ENCODE measurements at regions not wholly inside any gene's neighbourhood (a gene's known extent, or its start where the extent isn't known, plus 50 kb on each side); places are given as distances from the start of the nearest gene placed in this dataset.
"Not testable (repeated sequence)": the region's sequence is repeated elsewhere in the genome, so short reads cannot be mapped to it uniquely, and the experiment has no call there.

DNA sequence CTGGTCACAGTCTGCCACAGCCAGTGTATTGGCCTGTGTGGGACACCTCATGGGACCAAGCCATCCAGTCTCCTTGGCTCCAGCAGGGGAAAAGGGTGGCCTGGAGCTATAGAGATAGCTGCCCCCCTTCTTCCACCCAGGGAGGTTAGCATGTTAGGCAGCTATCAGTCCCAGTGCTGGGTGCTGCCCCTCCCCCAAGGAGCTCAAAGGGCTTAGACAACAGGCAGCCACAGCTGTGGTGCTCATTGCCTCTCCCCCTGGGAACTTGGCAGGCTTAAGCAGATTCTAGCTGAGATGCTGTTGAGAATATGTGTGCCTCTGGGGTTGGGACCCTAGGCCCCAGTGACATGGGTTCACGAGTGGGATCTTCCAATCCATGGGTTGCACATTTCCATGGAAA, 226.0 kb upstream of the PTGER4 start:
- DNase-seq (ENCODE audit: low read depth), result no peak
- no peak for TF ChIP-seq CTCF (IDR thresholded peaks at IDR 0.05; ENCODE audit: insufficient read depth, low read depth, low read length)
- no peak overlapping the region for H3K4me3 ChIP-seq (ENCODE audit: low read depth, low read length)

GRCh38 chr5:40452874-40453624, 226.7 kb upstream of the PTGER4 start:
- DNase-seq (ENCODE audit: low read depth), result no peak

DNA sequence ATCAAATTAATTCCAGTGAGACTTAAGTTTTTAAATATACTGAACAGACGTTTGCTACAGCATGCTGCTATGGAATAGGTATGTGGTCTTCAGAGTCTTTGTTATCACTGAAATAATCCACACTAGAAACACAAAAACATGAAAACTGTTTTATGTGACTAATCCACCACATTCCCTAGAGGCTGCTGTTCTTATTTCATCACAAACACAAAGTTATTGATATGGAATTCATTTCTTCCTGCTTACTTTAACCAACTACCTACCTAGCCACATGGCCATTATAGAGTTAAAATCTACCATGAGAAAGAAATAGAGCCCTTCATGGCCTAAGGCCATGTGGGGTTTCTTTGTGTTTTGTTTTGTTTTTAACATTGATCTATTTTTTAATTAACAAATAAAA, 232.3 kb upstream of the PTGER4 start:
- H3K4me3 ChIP-seq (ENCODE audit: low read depth, low read length), result no peak overlapping the region
- peak; percentile 27 for DNase-seq (ENCODE audit: low read depth)
- no peak for TF ChIP-seq CTCF (IDR thresholded peaks at IDR 0.05; ENCODE audit: insufficient read depth, low read depth, low read length)

More at GRCh38 chr5:40452874-40453624, 226.7 kb upstream of the PTGER4 start:
- TF ChIP-seq CTCF (IDR thresholded peaks at IDR 0.05; ENCODE audit: insufficient read depth, low read depth, low read length), result no peak
- no peak overlapping the region for H3K4me3 ChIP-seq (ENCODE audit: low read depth, low read length)

DNA sequence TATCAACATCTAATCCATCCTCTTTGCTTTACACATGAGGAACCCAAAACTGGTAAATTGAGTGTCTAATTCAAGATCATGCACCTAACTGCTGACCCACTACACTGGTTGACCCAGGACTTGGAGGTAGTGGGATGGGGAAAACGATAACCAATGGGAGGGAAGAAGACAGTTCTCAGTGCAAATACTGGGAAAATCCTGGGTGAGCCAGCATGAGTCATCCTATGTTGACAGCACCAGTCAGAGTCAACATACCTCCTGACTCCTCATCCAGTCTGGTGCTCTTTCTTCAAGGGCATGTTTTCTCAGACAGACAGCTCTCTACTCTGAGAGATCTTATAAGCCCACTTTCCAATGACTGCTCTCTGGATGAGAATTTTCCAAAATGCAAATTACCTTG, 232.8 kb upstream of the PTGER4 start:
- no peak overlapping the region for H3K4me3 ChIP-seq (ENCODE audit: low read depth, low read length)
- peak; percentile 80 for DNase-seq (ENCODE audit: low read depth)

DNA sequence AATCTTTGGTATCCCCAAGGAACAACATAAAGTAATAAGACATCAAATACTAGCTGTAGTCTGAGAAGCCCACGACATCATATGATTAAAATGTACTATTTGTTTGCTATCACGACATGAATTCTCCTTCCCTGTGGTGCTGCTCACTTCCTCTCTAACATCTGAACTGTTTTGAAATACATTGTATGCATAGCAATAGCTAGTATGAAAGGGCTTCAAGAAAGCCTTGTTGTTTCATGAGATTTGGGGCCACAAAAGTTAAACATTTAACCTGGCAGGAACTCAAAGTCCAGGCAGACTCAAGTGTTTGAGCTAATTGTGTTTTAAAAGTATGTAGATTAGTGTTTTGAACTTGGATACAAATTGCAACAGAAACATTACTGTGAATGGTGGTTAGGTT, 237.4 kb upstream of the PTGER4 start:
- TF ChIP-seq CTCF (IDR thresholded peaks at IDR 0.05; ENCODE audit: insufficient read depth, low read depth, low read length), result no peak

More for the DNA sequence above, 232.8 kb upstream of the PTGER4 start:
- no peak for TF ChIP-seq CTCF (IDR thresholded peaks at IDR 0.05; ENCODE audit: insufficient read depth, low read depth, low read length)

GRCh38 chr5:40441733-40442132, 238.0 kb upstream of the PTGER4 start:
- TF ChIP-seq CTCF (IDR thresholded peaks at IDR 0.05; ENCODE audit: insufficient read depth, low read depth, low read length), result no peak
- H3K4me3 ChIP-seq (ENCODE audit: low read depth, low read length), result no peak overlapping the region
- no peak for DNase-seq (ENCODE audit: low read depth)

More for the DNA sequence above, 237.4 kb upstream of the PTGER4 start:
- peak; percentile 27 for DNase-seq (ENCODE audit: low read depth)
- H3K4me3 ChIP-seq (ENCODE audit: low read depth, low read length), result no peak overlapping the region

DNA sequence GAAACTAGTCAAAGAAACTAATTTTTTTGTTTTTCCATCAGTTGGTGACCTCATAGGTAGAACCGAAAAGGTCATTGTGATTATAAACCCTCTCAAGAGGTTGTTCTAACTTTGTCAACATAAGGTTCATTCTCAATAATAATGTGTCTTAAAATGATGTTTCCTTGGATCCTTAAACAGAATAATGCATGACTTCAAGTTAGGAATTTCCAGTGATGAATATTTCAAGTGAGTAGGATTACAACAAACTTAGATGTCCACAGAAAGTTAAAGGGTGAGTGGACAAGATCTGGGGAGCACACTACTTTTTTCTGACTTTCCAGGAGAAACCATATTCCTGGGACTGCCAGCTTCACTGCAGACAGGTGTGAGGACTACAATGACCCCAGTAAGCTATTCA, 239.0 kb upstream of the PTGER4 start:
- no peak for DNase-seq (ENCODE audit: low read depth)
- no peak for TF ChIP-seq CTCF (IDR thresholded peaks at IDR 0.05; ENCODE audit: insufficient read depth, low read depth, low read length)
- no peak overlapping the region for H3K4me3 ChIP-seq (ENCODE audit: low read depth, low read length)

DNA sequence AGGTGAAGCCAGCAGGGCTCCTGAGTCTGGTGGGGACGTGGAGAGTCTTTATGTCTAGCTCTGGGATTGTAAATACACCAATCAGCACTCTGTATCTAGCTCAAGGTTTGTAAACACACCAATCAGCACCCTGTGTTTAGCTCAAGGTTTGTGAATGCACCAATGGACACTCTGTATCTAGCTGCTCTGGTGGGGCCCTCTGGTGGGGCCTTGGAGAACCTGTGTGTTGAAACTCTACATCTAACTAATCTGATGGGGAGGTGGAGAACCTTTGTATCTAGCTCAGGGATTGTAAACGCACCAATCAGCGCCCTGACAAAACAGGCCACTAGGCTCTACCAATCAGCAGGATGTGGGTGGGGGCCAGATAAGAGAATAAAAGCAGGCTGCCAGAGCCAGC, 240.6 kb upstream of the PTGER4 start:
- not testable (repeated sequence) for H3K4me3 ChIP-seq (ENCODE audit: low read depth, low read length); DNase-seq (ENCODE audit: low read depth)

DNA sequence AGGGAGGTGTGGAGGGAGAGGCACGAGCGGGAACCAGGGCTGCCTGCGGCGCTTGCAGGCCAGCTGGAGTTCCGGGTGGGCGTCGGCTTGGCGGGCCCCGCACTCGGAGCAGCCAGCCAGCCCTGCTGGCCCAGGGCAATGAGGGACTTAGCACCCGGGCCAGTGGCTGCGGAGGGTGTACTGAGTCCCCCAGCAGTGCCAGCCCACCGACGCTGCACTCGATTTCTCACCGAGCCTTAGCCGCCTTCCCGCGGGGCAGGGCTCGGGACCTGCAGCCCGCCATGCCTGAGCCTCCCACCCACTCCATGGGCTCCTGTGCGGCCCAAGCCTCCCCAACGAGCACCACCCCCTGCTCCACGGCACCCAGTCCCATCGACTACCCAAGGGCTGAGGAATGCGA, 241.1 kb upstream of the PTGER4 start:
- DNase-seq (ENCODE audit: low read depth); H3K4me3 ChIP-seq (ENCODE audit: low read depth, low read length): not testable (repeated sequence)
